Mesenchymal stem cell (in vitro differentiated cells and primary cell): ENCODE measurements at regions not wholly inside any gene's neighbourhood (a gene's known extent, or its start where the extent isn't known, plus 50 kb on each side); places are given as distances from the start of the nearest gene placed in this dataset.
A peak's percentile ranks its signal among the peaks of the same experiment; 100 is the strongest.

Experiments used
- DNase-seq: peaks from one replicate; pipeline ENCODE4 v3.0.0-alpha.2; 2013
- H2AFZ ChIP-seq: one replicate; pipeline ENCODE4 v1.6.1; 2013; ENCODE audit warnings: low read depth, mild to moderate bottlenecking, control low read depth, inconsistent platforms, low read length, moderate library complexity
- H2AK5ac ChIP-seq: 2 replicates; pipeline ENCODE4 v1.6.1; 2013; ENCODE audit warnings: low read length, moderate library complexity, mild to moderate bottlenecking, inconsistent platforms; ENCODE audit not compliant: severe bottlenecking
- H2BK120ac ChIP-seq: one replicate; pipeline ENCODE4 v1.6.1; 2013; ENCODE audit warnings: low read depth, mild to moderate bottlenecking, inconsistent platforms, low read length, moderate library complexity
- H2BK12ac ChIP-seq, 2 experiments: one replicate each; pipeline ENCODE4 v1.6.1; 2013; ENCODE audit warnings: inconsistent platforms in 2 of 2, low read length in 2 of 2, mild to moderate bottlenecking in 2 of 2, moderate library complexity in 2 of 2, control low read depth in 1 of 2
- H2BK15ac ChIP-seq: one replicate; pipeline ENCODE4 v1.6.1; 2013; ENCODE audit warnings: mild to moderate bottlenecking, low read depth, inconsistent platforms; ENCODE audit not compliant: poor library complexity, severe bottlenecking
- H2BK5ac ChIP-seq: 2 replicates; pipeline ENCODE4 v1.6.1; 2013; ENCODE audit warnings: low read depth, mild to moderate bottlenecking, low read length, control low read depth, inconsistent platforms; ENCODE audit not compliant: poor library complexity, severe bottlenecking
- H3K14ac ChIP-seq, 2 experiments: one replicate each; pipeline ENCODE4 v1.6.1; 2013; ENCODE audit warnings: inconsistent platforms in 2 of 2, low read length in 2 of 2, control low read depth in 1 of 2, mild to moderate bottlenecking in 1 of 2, moderate library complexity in 1 of 2
- H3K18ac ChIP-seq, 2 experiments: one replicate each; pipeline ENCODE4 v1.6.1; 2013; ENCODE audit warnings: inconsistent platforms in 2 of 2, low read length in 2 of 2, control low read depth in 1 of 2, low read depth in 1 of 2, mild to moderate bottlenecking in 1 of 2
- H3K23ac ChIP-seq, 2 experiments: one replicate each; pipeline ENCODE4 v1.6.1; 2013; ENCODE audit warnings: inconsistent platforms in 2 of 2, low read length in 2 of 2, mild to moderate bottlenecking in 2 of 2, moderate library complexity in 2 of 2, control low read depth in 1 of 2
- H3K27ac ChIP-seq: 2 replicates; pipeline ENCODE4 v1.5.1; 2013; ENCODE audit warnings: mild to moderate bottlenecking, moderate library complexity, low read length, control low read depth, inconsistent platforms; ENCODE audit not compliant: poor library complexity, severe bottlenecking
- H3K27me3 ChIP-seq, 2 experiments: 2 replicates each; pipeline versions ENCODE4 v1.6.1 to v1.7.0; 2013; ENCODE audit warnings: low read length in 2 of 2, mild to moderate bottlenecking in 2 of 2, moderate library complexity in 2 of 2, control low read depth in 1 of 2, inconsistent platforms in 1 of 2; ENCODE audit not compliant: control insufficient read depth in 1 of 2, insufficient read depth in 1 of 2
- H3K36me3 ChIP-seq, 2 experiments: 2 replicates each; pipeline versions ENCODE4 v1.6.1 to v1.7.0; 2013; ENCODE audit warnings: low read length in 2 of 2, control low read depth in 1 of 2, inconsistent platforms in 1 of 2, low read depth in 1 of 2, mild to moderate bottlenecking in 1 of 2; ENCODE audit not compliant: insufficient read depth in 2 of 2, control insufficient read depth in 1 of 2
- H3K4ac ChIP-seq, 2 experiments: one replicate each; pipeline ENCODE4 v1.6.1; 2013; ENCODE audit warnings: inconsistent platforms in 2 of 2, low read length in 2 of 2, mild to moderate bottlenecking in 2 of 2, moderate library complexity in 2 of 2, control low read depth in 1 of 2, low read depth in 1 of 2
- H3K4me1 ChIP-seq: 2 replicates; pipeline ENCODE4 v1.6.1; 2013; ENCODE audit warnings: low read depth, low read length, control low read depth; ENCODE audit not compliant: control insufficient read depth, insufficient read depth
- H3K4me2 ChIP-seq: 2 replicates; pipeline ENCODE4 v1.6.1; 2013; ENCODE audit warnings: low read length, mild to moderate bottlenecking, inconsistent platforms; ENCODE audit not compliant: poor library complexity, severe bottlenecking
- H3K4me3 ChIP-seq, 2 experiments: 2 replicates each; pipeline versions ENCODE4 v1.5.1 to v1.7.0; 2013; ENCODE audit warnings: low read length in 2 of 2, mild to moderate bottlenecking in 2 of 2, control low read depth in 1 of 2, low read depth in 1 of 2; ENCODE audit not compliant: insufficient read depth in 1 of 2
- H3K79me1 ChIP-seq: replicated peaks from 2 replicates; pipeline ENCODE4 v1.6.1; 2013; ENCODE audit warnings: mild to moderate bottlenecking, control low read depth, low read length, inconsistent platforms; ENCODE audit not compliant: poor library complexity, severe bottlenecking
- H3K9ac ChIP-seq: 2 replicates; pipeline ENCODE4 v1.7.0; 2013; ENCODE audit warnings: mild to moderate bottlenecking, low read length, moderate library complexity
- H3K9me3 ChIP-seq: 2 replicates; pipeline ENCODE4 v1.7.0; 2013; ENCODE audit warnings: mild to moderate bottlenecking, low read length; ENCODE audit not compliant: control insufficient read depth
- H4K8ac ChIP-seq: one replicate; pipeline ENCODE4 v1.6.1; 2013; ENCODE audit warnings: inconsistent platforms, mild to moderate bottlenecking, low read length, moderate library complexity
- H4K91ac ChIP-seq: one replicate; pipeline ENCODE4 v1.6.1; 2013; ENCODE audit warnings: mild to moderate bottlenecking, low read length, inconsistent platforms
- WGBS: methylation state at CpG from one replicate; pipeline ENCODE4 v1.1.7; 2013; ENCODE audit warnings: mixed read lengths; 5-methylcytosine and 5-hydroxymethylcytosine counted together

DNA sequence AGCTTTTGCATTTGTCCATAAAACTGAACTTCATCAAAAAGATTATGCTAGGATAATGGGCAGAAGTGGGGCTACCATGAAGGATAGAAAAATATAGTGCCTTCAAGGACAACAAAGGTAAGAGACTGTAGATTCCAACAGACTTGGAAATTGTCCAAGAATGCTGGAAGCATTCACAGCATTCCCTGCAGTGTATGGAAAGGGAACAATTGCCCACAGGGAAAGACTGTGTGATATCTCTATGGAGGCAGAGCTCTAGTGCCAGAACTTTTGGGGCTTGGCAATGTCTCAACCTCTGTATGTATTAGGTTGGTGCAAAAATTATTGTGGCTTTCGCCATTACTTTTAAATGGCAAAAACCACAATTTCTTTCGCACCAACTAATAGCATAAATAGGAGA lies 1598.8 kb upstream of the MIR17HG start:
- no peak overlapping the region for H4K8ac ChIP-seq
- no peaks in the 10 kb centered on the region for H3K27me3 ChIP-seq
- no peak overlapping the region for H3K4me2 ChIP-seq
- H3K36me3 ChIP-seq = no peaks in the 10 kb centered on the region
- H3K9ac ChIP-seq = no peak overlapping the region
- no peaks in the 10 kb centered on the region for H3K79me1 ChIP-seq
- H3K27ac ChIP-seq = no peak overlapping the region
- DNase-seq = no peak
- H2BK120ac ChIP-seq = no peak overlapping the region
- H2BK12ac ChIP-seq = no peak overlapping the region
- H3K4me3 ChIP-seq = no peak overlapping the region
- no peak overlapping the region for H2BK5ac ChIP-seq
- no peak overlapping the region for H3K4ac ChIP-seq
- H2AFZ ChIP-seq = no peak overlapping the region
- H2BK15ac ChIP-seq = no peak overlapping the region
- no peaks in the 10 kb centered on the region for H3K4me1 ChIP-seq
- no peak overlapping the region for H3K14ac ChIP-seq
- no peak overlapping the region for H2AK5ac ChIP-seq
- WGBS = no CpG with 5 or more reads among the region's 2 CpGs
- H3K23ac ChIP-seq = no peak overlapping the region
- no peak overlapping the region for H4K91ac ChIP-seq
- no peak overlapping the region for H3K18ac ChIP-seq
- no peaks in the 10 kb centered on the region for H3K9me3 ChIP-seq

- no peak overlapping the region for H4K91ac ChIP-seq
- no peaks in the 10 kb centered on the region for H3K79me1 ChIP-seq
- no peaks in the 10 kb centered on the region for H3K9me3 ChIP-seq
- no peak overlapping the region for H2BK15ac ChIP-seq
- no peak overlapping the region for H2AFZ ChIP-seq
- H3K4me3 ChIP-seq = no peak overlapping the region
- H3K27ac ChIP-seq = no peak overlapping the region
- no peaks in the 10 kb centered on the region for H3K27me3 ChIP-seq
- H2BK12ac ChIP-seq = no peak overlapping the region
- H3K18ac ChIP-seq = no peak overlapping the region
- H3K23ac ChIP-seq = no peak overlapping the region
- no peak overlapping the region for H2AK5ac ChIP-seq
- H3K14ac ChIP-seq = no peak overlapping the region
- no peak overlapping the region for H2BK5ac ChIP-seq
- H3K4me1 ChIP-seq = no peaks in the 10 kb centered on the region
- no peak overlapping the region for H4K8ac ChIP-seq
- no peak overlapping the region for H3K4ac ChIP-seq
- no peak overlapping the region for H3K9ac ChIP-seq
- DNase-seq = peak; percentile 13
- H3K4me2 ChIP-seq = no peak overlapping the region
- H3K36me3 ChIP-seq = no peaks in the 10 kb centered on the region
- no peak overlapping the region for H2BK120ac ChIP-seq
Measured at GRCh38 chr13:89749888-89750287, 1597.6 kb upstream of the MIR17HG start.

DNA sequence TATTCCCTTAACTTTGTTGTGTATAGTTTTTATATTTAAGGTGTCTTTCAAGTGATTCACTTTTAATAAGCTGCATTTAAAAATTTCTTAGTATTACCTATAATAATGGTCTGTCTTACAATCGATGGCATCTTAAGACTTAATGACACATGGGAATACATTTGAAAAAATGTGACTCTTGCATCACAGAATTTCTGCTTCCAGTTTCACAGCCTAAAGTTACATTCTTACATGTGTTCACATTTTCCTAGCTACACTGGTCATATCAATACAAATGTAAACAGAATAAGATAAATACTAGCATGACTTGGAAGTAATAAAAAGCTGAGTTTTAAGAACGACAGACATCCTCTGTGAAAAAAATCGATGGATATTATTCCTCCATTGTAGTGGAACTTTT lies 1597.1 kb upstream of the MIR17HG start:
- Histone ChIP-seq H3K36me3 (no peaks in the 10 kb centered on the region), H3K9ac (no peak overlapping the region), H3K4me1 (no peaks in the 10 kb centered on the region), H2BK12ac (no peak overlapping the region), H2BK5ac (no peak overlapping the region), H3K18ac (no peak overlapping the region), H4K91ac (no peak overlapping the region), H2BK120ac (no peak overlapping the region), H3K79me1 (no peaks in the 10 kb centered on the region), H3K4ac (no peak overlapping the region), H3K27ac (no peak overlapping the region), H3K23ac (no peak overlapping the region), H2AK5ac (no peak overlapping the region), H3K4me3 (no peak overlapping the region), H3K4me2 (no peak overlapping the region), H4K8ac (no peak overlapping the region), H3K14ac (no peak overlapping the region), H2BK15ac (no peak overlapping the region), H3K9me3 (no peaks in the 10 kb centered on the region), H2AFZ (no peak overlapping the region), H3K27me3 (no peaks in the 10 kb centered on the region)
- DNase-seq = peak; percentile 43
- WGBS = 100% methylated on average over 1 of the region's 3 CpGs

DNA sequence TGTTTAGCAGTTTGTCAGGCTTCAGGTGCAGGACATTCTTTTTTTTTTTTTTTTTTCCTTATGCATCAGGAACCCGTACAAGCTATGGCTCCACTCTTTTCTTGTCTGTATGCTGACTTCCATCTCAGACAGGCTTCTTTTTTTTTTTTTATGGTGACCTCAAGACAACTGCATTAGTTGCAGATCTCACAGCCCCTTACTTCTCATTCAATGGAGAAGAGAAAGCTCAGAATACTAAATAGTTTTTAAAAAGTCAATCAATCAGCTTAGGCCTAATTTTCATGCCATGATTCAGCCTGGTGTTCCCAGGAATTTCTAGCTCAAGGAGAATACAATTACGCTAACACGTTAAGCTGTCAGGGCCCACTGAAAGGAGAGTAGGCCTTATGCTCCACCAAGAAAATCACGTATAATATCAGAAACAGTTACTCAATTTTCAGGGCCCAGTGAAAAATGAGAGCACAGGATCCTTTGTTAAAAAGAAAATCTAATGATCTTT lies 1596.0 kb upstream of the MIR17HG start:
- Histone ChIP-seq H3K4me2 (no peak overlapping the region), H2BK5ac (no peak overlapping the region), H3K79me1 (no peaks in the 10 kb centered on the region), H3K4me3 (no peak overlapping the region), H4K8ac (no peak overlapping the region), H3K9me3 (peaks cover 5% of the 10 kb centered on the region), H3K4ac (no peak overlapping the region), H3K36me3 (no peaks in the 10 kb centered on the region), H3K23ac (no peak overlapping the region), H3K27me3 (no peaks in the 10 kb centered on the region), H3K18ac (no peak overlapping the region), H3K27ac (no peak overlapping the region), H3K9ac (no peak overlapping the region), H2AFZ (no peak overlapping the region), H2BK12ac (no peak overlapping the region), H4K91ac (no peak overlapping the region), H3K4me1 (no peaks in the 10 kb centered on the region), H2BK120ac (no peak overlapping the region), H3K14ac (no peak overlapping the region), H2BK15ac (no peak overlapping the region), H2AK5ac (no peak overlapping the region)
- WGBS = 86% methylated on average over 4 of the region's 4 CpGs
- DNase-seq = no peak
